ENCODE measurements at regions not wholly inside any gene's neighbourhood (a gene's known extent, or its start where the extent isn't known, plus 50 kb on each side); places are given as distances from the start of the nearest gene placed in this dataset.

DNA sequence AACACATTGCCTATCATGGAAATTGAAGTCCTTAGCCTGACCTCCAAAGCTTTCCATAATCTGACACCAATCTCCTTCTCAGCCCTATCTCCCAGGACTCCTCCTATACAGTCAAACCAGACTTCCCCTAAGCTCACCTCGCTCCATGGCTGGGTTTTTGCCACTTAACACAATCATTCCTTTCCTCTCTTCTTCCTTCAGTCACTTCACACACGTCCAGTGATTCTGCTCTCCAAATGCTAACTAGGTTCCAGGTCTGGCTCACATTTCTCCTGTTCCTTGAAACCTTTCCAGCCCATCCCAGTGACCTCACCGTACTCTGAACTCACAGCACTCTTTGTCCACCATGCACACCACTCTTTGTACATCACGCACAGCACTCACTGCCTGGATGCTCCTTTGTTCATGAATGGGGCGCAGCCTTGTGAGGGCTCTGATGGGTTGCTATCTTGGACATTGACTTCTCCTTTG is 98.4 kb downstream of the GLUL start:
- H4K20me1 ChIP-seq (ENCODE audit: control insufficient read depth, extremely low read depth, insufficient read depth, low read length), result no peaks in the 10 kb centered on the region
- dilution Hi-C loops (cut with MboI; ENCODE audit: extremely low pct_ligation_motif_present, low sequenced_read_pairs), result no loop called here
- H3K9ac ChIP-seq (ENCODE audit: control insufficient read depth, extremely low read depth, insufficient read depth, low read length), result no peak overlapping the region
- H2AFZ ChIP-seq (ENCODE audit: control insufficient read depth, low read length), result no peak overlapping the region
- DNase-seq (ENCODE audit: low read depth, low spot score), result no peak
- FAIRE-seq, result no peak
- H3K9me1 ChIP-seq (ENCODE audit: control insufficient read depth, extremely low read depth, insufficient read depth, low read length), result no peaks in the 10 kb centered on the region
- TF ChIP-seq, protein P1, sequence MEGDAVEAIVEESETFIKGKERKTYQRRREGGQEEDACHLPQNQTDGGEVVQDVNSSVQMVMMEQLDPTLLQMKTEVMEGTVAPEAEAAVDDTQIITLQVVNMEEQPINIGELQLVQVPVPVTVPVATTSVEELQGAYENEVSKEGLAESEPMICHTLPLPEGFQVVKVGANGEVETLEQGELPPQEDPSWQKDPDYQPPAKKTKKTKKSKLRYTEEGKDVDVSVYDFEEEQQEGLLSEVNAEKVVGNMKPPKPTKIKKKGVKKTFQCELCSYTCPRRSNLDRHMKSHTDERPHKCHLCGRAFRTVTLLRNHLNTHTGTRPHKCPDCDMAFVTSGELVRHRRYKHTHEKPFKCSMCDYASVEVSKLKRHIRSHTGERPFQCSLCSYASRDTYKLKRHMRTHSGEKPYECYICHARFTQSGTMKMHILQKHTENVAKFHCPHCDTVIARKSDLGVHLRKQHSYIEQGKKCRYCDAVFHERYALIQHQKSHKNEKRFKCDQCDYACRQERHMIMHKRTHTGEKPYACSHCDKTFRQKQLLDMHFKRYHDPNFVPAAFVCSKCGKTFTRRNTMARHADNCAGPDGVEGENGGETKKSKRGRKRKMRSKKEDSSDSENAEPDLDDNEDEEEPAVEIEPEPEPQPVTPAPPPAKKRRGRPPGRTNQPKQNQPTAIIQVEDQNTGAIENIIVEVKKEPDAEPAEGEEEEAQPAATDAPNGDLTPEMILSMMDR (optimal IDR thresholded peaks at IDR 0.05 in 1 of 3, IDR thresholded peaks at IDR 0.05 in 1 of 3, conservative IDR thresholded peaks at IDR 0.05 in 1 of 3; ENCODE audit: extremely low read depth in 1 of 3, insufficient read depth in 2 of 3, low read length in 3 of 3), result no peak
- no peak for TF ChIP-seq EZH2 (IDR thresholded peaks at IDR 0.05; ENCODE audit: low read length)
- H3K36me3 ChIP-seq (ENCODE audit: control insufficient read depth in 2 of 2, extremely low read depth in 1 of 2, insufficient read depth in 2 of 2, low read length in 2 of 2), result no peaks in the 10 kb centered on the region
- H3K4me3 ChIP-seq (ENCODE audit: control insufficient read depth in 2 of 3, extremely low read depth in 1 of 3, insufficient read depth in 2 of 3, low read depth in 1 of 3, low read length in 3 of 3), result no peak overlapping the region
- peaks cover 19% of the 10 kb centered on the region for H3K4me1 ChIP-seq (ENCODE audit: control insufficient read depth, extremely low read depth, insufficient read depth, low read length)
- H3K9me3 ChIP-seq (ENCODE audit: control insufficient read depth, low read depth, low read length), result no peaks in the 10 kb centered on the region
- H3K27ac ChIP-seq (ENCODE audit: control insufficient read depth, insufficient read depth, low read length), result no peak overlapping the region
- no peak overlapping the region for H3K4me2 ChIP-seq (ENCODE audit: control insufficient read depth, extremely low read depth, insufficient read depth, low read depth, low read length)
- H3K79me2 ChIP-seq (ENCODE audit: control insufficient read depth, insufficient read depth, low read length), result no peaks in the 10 kb centered on the region
- no peaks in the 10 kb centered on the region for H3K27me3 ChIP-seq (ENCODE audit: control insufficient read depth, extremely low read depth, insufficient read depth, low read length)

DNA sequence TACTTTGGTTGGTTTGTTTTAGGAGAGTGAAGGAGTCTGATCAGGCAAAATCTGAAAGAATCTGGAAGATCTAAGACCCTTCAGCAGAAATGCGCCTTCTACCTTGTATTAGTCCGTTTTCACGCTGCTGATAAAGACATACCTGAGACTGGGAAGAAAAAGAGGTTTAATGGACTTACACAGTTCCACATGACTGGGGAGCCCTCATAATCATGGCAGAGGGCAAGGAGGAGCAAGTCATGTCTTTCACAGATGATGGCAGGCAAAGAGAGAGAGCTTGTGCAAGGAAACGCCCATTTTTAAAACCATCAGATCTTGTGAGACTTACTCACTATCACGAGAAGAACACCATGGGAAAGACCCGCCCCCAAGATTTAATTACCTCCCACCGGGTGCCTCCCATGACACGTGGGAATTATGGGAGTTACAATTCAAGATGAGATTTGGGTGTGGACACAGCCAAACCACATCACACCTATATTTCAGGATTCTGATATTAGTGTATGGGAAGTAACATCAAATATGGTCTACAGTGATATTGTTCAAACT is 99.3 kb downstream of the GLUL start:
- no peak overlapping the region for H3K27ac ChIP-seq (ENCODE audit: control insufficient read depth, insufficient read depth, low read length)
- H3K4me3 ChIP-seq (ENCODE audit: control insufficient read depth in 2 of 3, extremely low read depth in 1 of 3, insufficient read depth in 2 of 3, low read depth in 1 of 3, low read length in 3 of 3), result no peak overlapping the region
- no peaks in the 10 kb centered on the region for H3K36me3 ChIP-seq (ENCODE audit: control insufficient read depth in 2 of 2, extremely low read depth in 1 of 2, insufficient read depth in 2 of 2, low read length in 2 of 2)
- dilution Hi-C loops (cut with MboI; ENCODE audit: extremely low pct_ligation_motif_present, low sequenced_read_pairs), result no loop called here
- H3K9me3 ChIP-seq (ENCODE audit: control insufficient read depth, low read depth, low read length), result no peaks in the 10 kb centered on the region
- no peak for DNase-seq (ENCODE audit: low read depth, low spot score)
- no peak for FAIRE-seq
- H4K20me1 ChIP-seq (ENCODE audit: control insufficient read depth, extremely low read depth, insufficient read depth, low read length), result no peaks in the 10 kb centered on the region
- peaks cover 19% of the 10 kb centered on the region for H3K4me1 ChIP-seq (ENCODE audit: control insufficient read depth, extremely low read depth, insufficient read depth, low read length)
- no peak overlapping the region for H3K9ac ChIP-seq (ENCODE audit: control insufficient read depth, extremely low read depth, insufficient read depth, low read length)
- H3K79me2 ChIP-seq (ENCODE audit: control insufficient read depth, insufficient read depth, low read length), result no peaks in the 10 kb centered on the region
- no peaks in the 10 kb centered on the region for H3K9me1 ChIP-seq (ENCODE audit: control insufficient read depth, extremely low read depth, insufficient read depth, low read length)
- no peaks in the 10 kb centered on the region for H3K27me3 ChIP-seq (ENCODE audit: control insufficient read depth, extremely low read depth, insufficient read depth, low read length)
- no peak overlapping the region for H3K4me2 ChIP-seq (ENCODE audit: control insufficient read depth, extremely low read depth, insufficient read depth, low read depth, low read length)
- H2AFZ ChIP-seq (ENCODE audit: control insufficient read depth, low read length), result no peak overlapping the region
- TF ChIP-seq, protein P1 (optimal IDR thresholded peaks at IDR 0.05 in 1 of 3, IDR thresholded peaks at IDR 0.05 in 1 of 3, conservative IDR thresholded peaks at IDR 0.05 in 1 of 3; ENCODE audit: extremely low read depth in 1 of 3, insufficient read depth in 2 of 3, low read length in 3 of 3), result no peak
- no peak for TF ChIP-seq EZH2 (IDR thresholded peaks at IDR 0.05; ENCODE audit: low read length)

All from keratinocyte (primary cell).